ENCODE measurements at regions not wholly inside any gene's neighbourhood (a gene's known extent, or its start where the extent isn't known, plus 50 kb on each side); places are given as distances from the start of the nearest gene placed in this dataset.

DNA sequence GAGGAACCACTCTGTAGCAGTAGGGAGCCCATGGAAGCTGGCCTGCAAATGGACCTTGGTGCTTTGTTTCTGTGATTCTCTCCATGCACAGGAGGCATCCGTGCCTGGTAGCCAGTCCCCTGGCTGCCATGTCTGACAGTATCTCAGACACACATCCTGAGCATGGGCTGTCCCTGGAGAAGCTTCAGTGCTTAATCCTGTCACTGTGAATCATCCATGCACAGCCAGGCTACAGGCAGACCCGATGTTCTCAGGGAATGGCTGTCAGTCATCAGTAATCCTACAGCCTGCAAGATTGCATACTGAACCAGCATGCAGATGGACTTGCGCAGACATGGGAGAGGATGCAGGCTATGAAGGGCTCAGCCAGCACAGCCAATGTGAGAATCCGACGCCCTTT lies 606.3 kb upstream of the PLXNA2 start:
- Mint-ChIP-seq H3K4me3 (ENCODE audit: unreplicated experiment) (no peak overlapping the region), H3K4me1 (ENCODE audit: low read depth, unreplicated experiment) (peaks cover 3% of the 10 kb centered on the region)

DNA sequence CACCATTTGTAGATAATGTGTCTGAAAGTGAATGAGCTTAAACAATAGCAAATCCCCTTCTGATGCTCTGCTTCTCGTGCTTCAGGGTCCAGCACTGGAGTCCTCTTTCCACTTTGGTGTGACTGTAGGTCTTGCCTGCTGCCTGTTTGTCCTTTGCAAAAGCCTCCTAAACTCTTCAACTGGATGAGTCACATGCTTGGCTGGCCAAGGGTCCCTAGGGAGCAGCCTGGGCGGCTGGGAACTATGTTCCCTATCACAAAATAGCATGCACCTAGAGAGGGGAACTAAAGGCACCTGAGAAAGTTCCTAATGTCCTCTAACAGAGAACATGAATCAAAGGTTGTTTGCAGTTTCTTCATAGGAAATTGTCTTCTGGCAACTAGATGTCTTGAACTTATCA lies 607.2 kb upstream of the PLXNA2 start:
- peaks cover 3% of the 10 kb centered on the region for H3K4me1 Mint-ChIP-seq (ENCODE audit: low read depth, unreplicated experiment)
- peaks cover 1% of the 10 kb centered on the region for H3K27me3 Mint-ChIP-seq (ENCODE audit: unreplicated experiment)
- no peak for DNase-seq
- H3K9me3 Mint-ChIP-seq (ENCODE audit: unreplicated experiment) = peaks cover 2% of the 10 kb centered on the region
- no peaks in the 10 kb centered on the region for H3K36me3 Mint-ChIP-seq (ENCODE audit: unreplicated experiment)
- no peak overlapping the region for H3K4me3 Mint-ChIP-seq (ENCODE audit: unreplicated experiment)
- no peak overlapping the region for H3K27ac Mint-ChIP-seq (ENCODE audit: unreplicated experiment)
- TF ChIP-seq, protein P1, sequence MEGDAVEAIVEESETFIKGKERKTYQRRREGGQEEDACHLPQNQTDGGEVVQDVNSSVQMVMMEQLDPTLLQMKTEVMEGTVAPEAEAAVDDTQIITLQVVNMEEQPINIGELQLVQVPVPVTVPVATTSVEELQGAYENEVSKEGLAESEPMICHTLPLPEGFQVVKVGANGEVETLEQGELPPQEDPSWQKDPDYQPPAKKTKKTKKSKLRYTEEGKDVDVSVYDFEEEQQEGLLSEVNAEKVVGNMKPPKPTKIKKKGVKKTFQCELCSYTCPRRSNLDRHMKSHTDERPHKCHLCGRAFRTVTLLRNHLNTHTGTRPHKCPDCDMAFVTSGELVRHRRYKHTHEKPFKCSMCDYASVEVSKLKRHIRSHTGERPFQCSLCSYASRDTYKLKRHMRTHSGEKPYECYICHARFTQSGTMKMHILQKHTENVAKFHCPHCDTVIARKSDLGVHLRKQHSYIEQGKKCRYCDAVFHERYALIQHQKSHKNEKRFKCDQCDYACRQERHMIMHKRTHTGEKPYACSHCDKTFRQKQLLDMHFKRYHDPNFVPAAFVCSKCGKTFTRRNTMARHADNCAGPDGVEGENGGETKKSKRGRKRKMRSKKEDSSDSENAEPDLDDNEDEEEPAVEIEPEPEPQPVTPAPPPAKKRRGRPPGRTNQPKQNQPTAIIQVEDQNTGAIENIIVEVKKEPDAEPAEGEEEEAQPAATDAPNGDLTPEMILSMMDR (IDR thresholded peaks at IDR 0.05; ENCODE audit: partially characterized antibody, unreplicated experiment) = no peak

More for the DNA sequence above, 606.3 kb upstream of the PLXNA2 start:
- Mint-ChIP-seq H3K36me3 (ENCODE audit: unreplicated experiment) (no peaks in the 10 kb centered on the region), H3K9me3 (ENCODE audit: unreplicated experiment) (peaks cover 2% of the 10 kb centered on the region), H3K27ac (ENCODE audit: unreplicated experiment) (no peak overlapping the region), H3K27me3 (ENCODE audit: unreplicated experiment) (peaks cover 1% of the 10 kb centered on the region)
- TF ChIP-seq, protein P1 (IDR thresholded peaks at IDR 0.05; ENCODE audit: partially characterized antibody, unreplicated experiment) = no peak
- no peak for DNase-seq

GRCh38 chr1:208852911-208853310 lies 608.7 kb upstream of the PLXNA2 start:
- DNase-seq = no peak
- TF ChIP-seq, protein P1 (IDR thresholded peaks at IDR 0.05; ENCODE audit: partially characterized antibody, unreplicated experiment) = no peak
- Mint-ChIP-seq H3K27ac (ENCODE audit: unreplicated experiment) (no peak overlapping the region), H3K4me1 (ENCODE audit: low read depth, unreplicated experiment) (peaks cover 3% of the 10 kb centered on the region), H3K27me3 (ENCODE audit: unreplicated experiment) (peaks cover 1% of the 10 kb centered on the region), H3K9me3 (ENCODE audit: unreplicated experiment) (peaks cover 2% of the 10 kb centered on the region), H3K36me3 (ENCODE audit: unreplicated experiment) (no peaks in the 10 kb centered on the region), H3K4me3 (ENCODE audit: unreplicated experiment) (no peak overlapping the region)

- Mint-ChIP-seq H3K4me3 (ENCODE audit: unreplicated experiment) (no peak overlapping the region), H3K4me1 (ENCODE audit: low read depth, unreplicated experiment) (peaks cover 2% of the 10 kb centered on the region), H3K27ac (ENCODE audit: unreplicated experiment) (no peak overlapping the region), H3K36me3 (ENCODE audit: unreplicated experiment) (no peaks in the 10 kb centered on the region), H3K27me3 (ENCODE audit: unreplicated experiment) (no peaks in the 10 kb centered on the region), H3K9me3 (ENCODE audit: unreplicated experiment) (peaks cover 2% of the 10 kb centered on the region)
- TF ChIP-seq, protein P1 (IDR thresholded peaks at IDR 0.05; ENCODE audit: partially characterized antibody, unreplicated experiment) = no peak
- no peak for DNase-seq
These were observed 611.2 kb upstream of the PLXNA2 start for GRCh38 chr1:208855403-208855802.

DNA sequence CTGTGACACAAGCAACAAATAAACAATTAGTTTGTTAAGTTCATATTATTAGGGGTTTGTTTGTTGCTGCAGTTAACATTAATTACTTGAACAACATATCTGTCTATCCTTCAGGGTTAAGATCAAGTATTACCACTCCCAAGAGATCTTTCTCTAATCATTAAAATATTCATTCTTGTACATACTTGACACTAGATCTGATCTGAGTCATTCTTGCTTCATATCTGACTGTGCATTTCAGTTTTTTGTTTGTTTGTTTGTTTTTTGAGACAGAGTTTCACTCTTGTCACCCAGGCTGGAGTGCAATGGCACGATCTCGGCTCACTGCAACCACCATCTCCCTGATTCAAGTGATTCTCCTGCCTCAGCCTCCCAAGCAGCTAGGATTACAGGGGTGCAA lies 613.3 kb upstream of the PLXNA2 start:
- H3K9me3 Mint-ChIP-seq (ENCODE audit: unreplicated experiment) = peaks cover 5% of the 10 kb centered on the region
- no peaks in the 10 kb centered on the region for H3K36me3 Mint-ChIP-seq (ENCODE audit: unreplicated experiment)
- TF ChIP-seq, protein P1 (IDR thresholded peaks at IDR 0.05; ENCODE audit: partially characterized antibody, unreplicated experiment) = no peak
- H3K4me3 Mint-ChIP-seq (ENCODE audit: unreplicated experiment) = no peak overlapping the region
- H3K4me1 Mint-ChIP-seq (ENCODE audit: low read depth, unreplicated experiment) = no peaks in the 10 kb centered on the region
- DNase-seq = no peak
- no peaks in the 10 kb centered on the region for H3K27me3 Mint-ChIP-seq (ENCODE audit: unreplicated experiment)
- no peak overlapping the region for H3K27ac Mint-ChIP-seq (ENCODE audit: unreplicated experiment)
